ENCODE measurements at regions not wholly inside any gene's neighbourhood (a gene's known extent, or its start where the extent isn't known, plus 50 kb on each side); places are given as distances from the start of the nearest gene placed in this dataset.

DNA sequence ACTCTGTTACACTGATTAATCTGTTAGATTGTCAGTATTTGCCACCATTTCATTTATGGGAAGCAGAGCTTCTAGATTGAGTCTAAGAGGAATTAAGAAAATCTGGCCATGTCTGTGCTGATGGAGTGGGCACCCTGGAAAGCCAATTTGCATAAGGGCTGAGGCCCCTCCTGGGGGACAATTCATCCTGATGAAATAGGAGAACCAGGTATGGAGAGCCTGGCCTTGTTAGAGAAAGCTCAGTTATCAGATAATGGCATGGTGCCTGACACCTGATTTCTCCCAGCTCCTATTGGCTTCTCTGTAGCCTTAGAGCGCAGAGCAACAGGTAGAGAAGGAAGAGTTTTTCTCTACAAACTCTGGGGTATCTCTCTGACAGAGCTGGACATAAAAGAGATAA lies 114.2 kb downstream of the EBLN2 start:
- TF ChIP-seq, protein P1, sequence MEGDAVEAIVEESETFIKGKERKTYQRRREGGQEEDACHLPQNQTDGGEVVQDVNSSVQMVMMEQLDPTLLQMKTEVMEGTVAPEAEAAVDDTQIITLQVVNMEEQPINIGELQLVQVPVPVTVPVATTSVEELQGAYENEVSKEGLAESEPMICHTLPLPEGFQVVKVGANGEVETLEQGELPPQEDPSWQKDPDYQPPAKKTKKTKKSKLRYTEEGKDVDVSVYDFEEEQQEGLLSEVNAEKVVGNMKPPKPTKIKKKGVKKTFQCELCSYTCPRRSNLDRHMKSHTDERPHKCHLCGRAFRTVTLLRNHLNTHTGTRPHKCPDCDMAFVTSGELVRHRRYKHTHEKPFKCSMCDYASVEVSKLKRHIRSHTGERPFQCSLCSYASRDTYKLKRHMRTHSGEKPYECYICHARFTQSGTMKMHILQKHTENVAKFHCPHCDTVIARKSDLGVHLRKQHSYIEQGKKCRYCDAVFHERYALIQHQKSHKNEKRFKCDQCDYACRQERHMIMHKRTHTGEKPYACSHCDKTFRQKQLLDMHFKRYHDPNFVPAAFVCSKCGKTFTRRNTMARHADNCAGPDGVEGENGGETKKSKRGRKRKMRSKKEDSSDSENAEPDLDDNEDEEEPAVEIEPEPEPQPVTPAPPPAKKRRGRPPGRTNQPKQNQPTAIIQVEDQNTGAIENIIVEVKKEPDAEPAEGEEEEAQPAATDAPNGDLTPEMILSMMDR (IDR thresholded peaks at IDR 0.05): no peak
- TF ChIP-seq POLR2A (IDR thresholded peaks at IDR 0.05): no peak
